ENCODE measurements at regions not wholly inside any gene's neighbourhood (a gene's known extent, or its start where the extent isn't known, plus 50 kb on each side); places are given as distances from the start of the nearest gene placed in this dataset.
"Not testable (repeated sequence)": the region's sequence is repeated elsewhere in the genome, so short reads cannot be mapped to it uniquely, and the experiment has no call there.

DNA sequence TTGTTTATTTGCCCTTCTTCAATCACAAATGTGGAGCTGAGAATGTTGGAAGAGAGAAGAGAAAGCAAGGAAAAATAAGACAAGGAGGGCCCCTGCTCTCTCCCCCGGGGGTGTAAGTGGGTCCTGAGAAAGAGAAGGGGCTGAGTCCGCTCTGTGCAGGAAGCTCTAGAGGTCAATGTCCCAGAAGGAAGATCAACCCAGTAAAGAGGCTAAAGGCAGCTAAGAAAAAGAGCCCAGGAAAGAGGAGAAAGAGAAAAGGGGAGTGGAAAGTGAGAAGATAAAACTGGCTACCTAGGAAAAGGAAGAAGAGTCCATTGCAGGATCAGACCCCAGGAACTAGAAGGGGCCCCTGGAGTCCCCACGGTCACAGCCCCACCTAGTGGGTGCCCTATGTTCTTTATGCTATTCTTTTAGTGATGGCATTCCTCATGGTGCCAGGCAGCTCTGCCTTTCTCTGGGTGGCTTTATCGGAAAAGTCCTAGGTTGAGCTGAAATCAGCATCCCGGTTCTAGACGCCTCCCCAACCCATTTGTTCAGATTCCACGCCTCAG is 583.4 kb downstream of the ACTL7B start:
- DNase-seq = no peak

DNA sequence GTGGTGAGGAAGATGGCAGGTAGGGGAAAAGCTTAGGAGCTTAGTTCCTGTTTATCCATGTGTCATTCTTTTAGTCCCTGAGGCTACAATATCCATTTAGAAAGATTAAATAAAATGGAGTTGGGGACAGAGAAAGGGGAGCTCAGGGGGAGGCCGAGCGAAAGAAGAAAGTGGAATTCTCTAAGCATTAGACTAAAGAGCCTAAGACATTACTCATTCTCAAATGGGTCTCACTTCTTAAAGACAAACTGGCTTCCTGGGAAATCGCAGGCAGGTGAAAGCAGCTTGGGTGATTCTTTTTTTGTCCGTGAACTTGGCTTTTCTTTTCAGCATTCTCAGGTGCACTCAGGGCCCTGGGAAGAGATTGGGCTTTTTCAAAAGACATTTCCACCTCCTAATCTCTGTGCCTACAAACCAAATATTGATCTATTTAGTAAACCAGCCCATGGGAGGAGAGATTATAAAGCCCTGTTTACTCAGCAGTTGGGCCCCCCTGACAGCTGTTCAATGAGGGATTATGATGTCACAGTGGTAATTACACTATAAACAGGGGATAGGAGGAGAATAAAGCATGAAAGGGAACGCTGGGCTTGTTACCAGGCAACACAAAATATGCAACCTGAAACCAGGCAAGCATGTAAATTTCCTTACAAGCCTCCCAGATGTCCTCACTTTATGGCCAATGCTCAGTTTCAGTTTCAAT is 584.0 kb downstream of the ACTL7B start:
- peak; percentile 50 for DNase-seq

DNA sequence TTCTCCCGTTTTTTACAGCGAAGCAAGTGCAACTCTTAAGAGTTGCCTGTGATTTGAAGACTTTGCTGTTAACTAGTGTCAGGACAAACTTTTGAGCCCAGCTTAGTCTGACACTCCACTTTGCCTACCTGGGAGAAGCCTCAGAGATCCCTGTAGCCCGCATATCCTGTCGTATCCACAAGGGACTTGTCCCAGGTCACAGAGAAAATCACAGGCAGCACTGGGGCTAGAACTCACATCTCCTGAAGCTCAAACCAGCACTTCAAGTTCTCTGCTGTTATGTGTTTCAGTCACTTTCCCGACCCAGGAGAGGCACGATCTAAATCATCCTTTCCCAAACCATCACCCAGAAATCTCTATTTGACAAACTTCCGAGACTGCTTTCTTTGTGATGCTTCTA is 584.5 kb downstream of the ACTL7B start:
- no peak for DNase-seq

- no peak for DNase-seq
Measured at GRCh38 chr9:108270561-108270960, 585.2 kb downstream of the ACTL7B start.

GRCh38 chr9:108270051-108270450 is 585.7 kb downstream of the ACTL7B start:
- DNase-seq = no peak

GRCh38 chr9:108269371-108269770 is 586.4 kb downstream of the ACTL7B start:
- no peak for DNase-seq

GRCh38 chr9:108265065-108265464 is 590.7 kb downstream of the ACTL7B start:
- DNase-seq = no peak

DNA sequence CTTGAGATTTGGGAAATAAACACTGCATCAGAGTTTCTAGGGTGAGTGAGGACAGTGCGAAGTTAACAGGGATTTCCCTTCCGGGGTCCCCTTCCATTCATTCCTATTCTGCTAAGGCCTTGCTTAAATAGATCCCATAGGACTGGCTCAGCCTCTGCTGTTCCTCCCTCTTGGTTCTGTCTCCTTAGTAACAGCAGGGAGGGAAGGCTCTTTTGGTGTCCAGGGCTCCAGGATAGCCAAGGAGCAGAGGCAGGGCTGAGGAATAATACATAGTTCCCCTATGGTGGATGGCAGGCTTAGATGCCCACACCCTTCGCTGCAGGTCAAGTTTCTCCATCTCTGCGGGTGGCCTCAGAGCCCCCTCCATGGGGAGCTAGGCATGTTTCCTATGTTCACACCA is 591.7 kb downstream of the ACTL7B start:
- DNase-seq = no peak

GRCh38 chr9:108262836-108263235 is 593.0 kb downstream of the ACTL7B start:
- no peak for DNase-seq

DNA sequence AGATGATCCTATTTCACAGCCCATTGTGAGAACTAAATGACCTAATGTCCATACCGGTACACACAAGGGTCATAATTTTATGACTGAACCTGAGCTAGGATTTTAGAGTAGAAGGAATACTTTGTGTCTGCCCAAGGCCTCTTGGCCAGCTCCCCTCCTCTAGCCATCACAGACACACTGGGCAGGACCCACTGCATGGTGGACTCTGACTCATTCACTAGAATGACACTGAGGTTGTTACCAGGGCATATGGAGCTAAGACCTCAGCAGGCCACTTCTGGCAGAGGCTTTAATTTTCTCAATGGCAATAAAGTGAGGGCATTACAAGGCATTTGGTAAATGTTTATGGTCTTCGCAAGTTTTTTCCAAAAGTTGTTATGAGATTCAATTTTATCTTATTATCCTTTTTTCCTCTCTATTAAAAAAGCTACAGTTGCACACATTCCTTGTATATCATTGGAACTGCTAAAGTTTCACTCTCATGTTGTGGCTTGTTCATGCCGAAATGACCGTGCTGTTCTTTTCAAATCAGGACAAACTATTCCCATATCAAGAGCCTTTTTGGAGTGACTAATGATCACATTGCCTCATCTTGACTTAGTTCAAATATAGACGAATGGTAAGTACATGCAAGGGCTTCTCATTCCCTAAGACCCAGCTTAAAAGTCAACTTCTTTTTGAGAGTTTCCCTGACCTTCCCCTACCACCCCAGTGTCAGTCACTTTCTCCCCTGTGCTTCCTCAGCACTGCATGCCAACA is 595.7 kb downstream of the ACTL7B start:
- no peak for DNase-seq

GRCh38 chr9:108258640-108259039 is 597.1 kb downstream of the ACTL7B start:
- no peak for DNase-seq

DNA sequence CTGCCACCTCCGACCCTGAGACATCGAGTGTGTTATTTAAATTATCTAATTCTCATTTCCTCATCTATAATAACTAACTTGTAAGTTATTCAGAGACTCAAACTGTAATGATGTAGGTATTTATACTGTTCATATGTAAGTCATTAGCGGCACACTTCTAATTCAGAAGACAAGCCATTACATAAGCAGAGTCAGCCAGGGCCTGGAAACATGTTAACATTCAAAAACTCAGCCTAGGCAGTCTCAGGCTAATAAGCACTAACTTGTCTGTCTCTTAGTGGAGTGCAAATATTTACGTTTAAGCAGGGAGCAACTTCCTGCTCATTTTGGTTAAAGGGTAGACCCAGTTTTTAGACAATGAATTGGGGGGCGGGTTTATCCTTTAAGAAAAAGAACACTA is 598.4 kb downstream of the ACTL7B start:
- no peak for DNase-seq

DNA sequence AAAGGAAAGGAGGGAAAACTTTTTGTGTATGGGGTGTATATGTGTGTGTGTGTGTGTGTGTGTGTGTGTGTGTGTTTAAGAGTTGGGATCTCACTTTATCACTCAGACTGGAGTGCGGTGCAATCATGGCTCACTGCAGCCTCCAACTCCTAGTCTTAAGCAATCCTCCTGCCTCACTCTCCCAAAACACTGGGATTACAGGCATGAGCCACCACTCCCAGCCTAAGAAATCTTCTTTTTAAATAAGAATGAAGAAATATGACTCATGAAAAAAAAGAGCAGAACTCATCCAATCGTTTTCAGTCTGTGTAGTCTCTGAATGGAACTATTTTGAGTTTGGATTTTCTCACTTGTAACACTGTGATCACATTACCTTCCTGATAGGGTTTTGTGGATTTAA is 601.5 kb downstream of the ACTL7B start:
- no peak for DNase-seq

DNA sequence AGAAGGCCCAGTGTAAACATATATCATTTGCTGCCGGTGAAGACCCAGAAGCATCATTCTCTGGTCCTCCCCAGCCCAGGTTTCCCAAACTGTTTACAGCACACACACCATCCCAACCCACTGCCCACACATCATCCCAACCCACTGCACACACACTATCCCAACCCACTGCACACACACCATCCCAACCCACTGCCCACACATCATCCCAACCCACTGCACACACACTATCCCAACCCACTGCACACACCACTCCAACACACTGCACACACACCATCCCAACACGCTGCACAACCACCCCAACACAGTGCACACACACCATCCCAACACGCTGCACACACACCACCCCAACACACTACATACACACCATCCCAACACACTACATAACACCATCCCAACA is 608.4 kb downstream of the ACTL7B start:
- DNase-seq = not testable (repeated sequence)

- no peak for DNase-seq
Measured at GRCh38 chr9:108245901-108246300, 609.9 kb downstream of the ACTL7B start.

GRCh38 chr9:108245331-108245730 is 610.5 kb downstream of the ACTL7B start:
- DNase-seq = no peak

- DNase-seq = no peak
Measured at GRCh38 chr9:108244686-108245085, 611.1 kb downstream of the ACTL7B start.

GRCh38 chr9:108241384-108242073 is 614.3 kb downstream of the ACTL7B start:
- DNase-seq = no peak

GRCh38 chr9:108239696-108240321 is 616.0 kb downstream of the ACTL7B start:
- no peak for DNase-seq

- no peak for DNase-seq
Measured at GRCh38 chr9:108235609-108236008, 620.2 kb downstream of the ACTL7B start.

- DNase-seq = no peak
Measured at GRCh38 chr9:108234811-108235210, 621.0 kb downstream of the ACTL7B start.

DNA sequence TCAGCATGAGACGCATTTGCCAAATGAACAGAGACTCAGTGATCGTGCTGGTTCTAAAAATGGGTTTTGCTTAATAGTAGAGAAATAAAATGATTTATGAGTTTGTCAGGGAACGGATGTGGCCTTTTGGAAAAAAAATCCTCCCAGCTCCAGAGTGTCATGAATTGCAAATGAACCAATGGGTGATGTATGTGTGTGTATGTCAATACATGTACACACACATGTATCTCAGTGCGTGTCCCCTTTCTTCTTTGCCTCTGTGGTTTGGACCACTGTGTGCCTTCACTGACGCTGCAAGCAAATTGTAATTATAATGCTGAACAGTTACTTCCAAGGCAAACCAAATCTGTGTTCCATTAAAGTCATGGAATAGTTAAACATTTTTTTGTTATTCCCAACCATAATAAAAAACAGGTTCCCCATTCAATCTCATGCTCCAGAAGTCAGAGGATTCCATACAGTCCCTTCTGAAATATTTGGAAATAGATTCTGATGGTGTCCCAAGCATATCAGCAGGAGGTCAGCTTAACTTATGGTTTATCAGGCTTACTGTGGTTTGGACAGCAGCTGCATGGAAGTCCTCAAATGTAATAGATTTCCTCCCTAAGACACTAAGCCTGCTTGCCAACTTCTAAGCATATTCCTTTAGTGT is 630.5 kb downstream of the ACTL7B start:
- no peak for DNase-seq
